HepG2 (cell line): ENCODE measurements at regions not wholly inside any gene's neighbourhood (a gene's known extent, or its start where the extent isn't known, plus 50 kb on each side); places are given as distances from the start of the nearest gene placed in this dataset.

Experiments
- ARHGAP35 ChIP-seq: sonication (generic); formaldehyde crosslinking; IDR thresholded peaks from 2 replicates; pipeline ENCODE4 v1.9.0; 2022; ENCODE audit warnings: mild to moderate bottlenecking, inconsistent platforms, moderate library complexity, missing genetic modification reagents, borderline replicate concordance
- DMAP1 ChIP-seq: IDR thresholded peaks from 2 replicates; pipeline ENCODE4 v1.6.1; 2016
- EED ChIP-seq: sonication (generic); formaldehyde crosslinking; IDR thresholded peaks from 2 replicates; pipeline ENCODE4 v1.5.0; 2020; ENCODE audit warnings: mild to moderate bottlenecking, missing genetic modification reagents
- IKZF5 ChIP-seq: IDR thresholded peaks from 2 replicates; pipeline ENCODE4 v1.6.1; 2018; ENCODE audit warnings: missing genetic modification reagents, mild to moderate bottlenecking, missing compliant biosample characterization
- IRX3 ChIP-seq: sonication (generic); formaldehyde crosslinking; IDR thresholded peaks from 2 replicates; pipeline ENCODE4 v1.8.1; 2023; ENCODE audit warnings: mild to moderate bottlenecking, low read depth, missing genetic modification reagents, borderline replicate concordance
- LCORL ChIP-seq, 2 experiments: fragments of 450-650 bp in 1 of 2; sonication (generic) in 1 of 2; formaldehyde crosslinking in 1 of 2; IDR thresholded peaks; 2 replicates each; pipeline versions ENCODE4 v1.5.0 to v1.6.1; 2017 to 2020; ENCODE audit warnings: antibody characterized with exemption in 1 of 2, missing genetic modification reagents in 1 of 2
- NCOA1 ChIP-seq: sonication (generic); formaldehyde crosslinking; IDR thresholded peaks from 2 replicates; pipeline ENCODE4 v1.9.0; 2021; ENCODE audit warnings: missing genetic modification reagents
- NFE2L2 ChIP-seq: fragments of 150-350 bp; IDR thresholded peaks from 2 replicates; pipeline ENCODE4 v1.6.1; 2014; ENCODE audit warnings: low read length
- NR2F1 ChIP-seq, 2 experiments: fragments of 450-650 bp in 1 of 2; formaldehyde crosslinking in 1 of 2; IDR thresholded peaks; 2 replicates each; pipeline versions ENCODE4 v1.5.0 to v1.6.1; 2016 to 2020; ENCODE audit warnings: mild to moderate bottlenecking in 1 of 2, missing compliant biosample characterization in 1 of 2, missing genetic modification reagents in 1 of 2, moderate library complexity in 1 of 2
- PHF21A ChIP-seq: sonication (generic); formaldehyde crosslinking; IDR thresholded peaks from 2 replicates; pipeline ENCODE4 v1.5.0; 2020; ENCODE audit warnings: mild to moderate bottlenecking, missing genetic modification reagents
- PHF8 ChIP-seq: sonication (generic); formaldehyde crosslinking; IDR thresholded peaks from 2 replicates; pipeline ENCODE4 v1.5.0; 2020; ENCODE audit warnings: missing genetic modification reagents
- PLRG1 ChIP-seq: fragments of 450-650 bp; conservative IDR thresholded peaks from 2 replicates; pipeline ENCODE4 v1.6.1; 2016
- RBFOX2 ChIP-seq: fragments of 200-400 bp; formaldehyde crosslinking; IDR thresholded peaks from 2 replicates; pipeline ENCODE4 v1.6.1; 2017; ENCODE audit warnings: low read depth, mild to moderate bottlenecking, low read length
- RFX3 ChIP-seq: IDR thresholded peaks from 2 replicates; pipeline ENCODE4 v1.6.1; 2016; ENCODE audit warnings: missing biosample characterization, missing genetic modification reagents
- SIN3A ChIP-seq: IDR thresholded peaks from 2 replicates; pipeline ENCODE4 v1.6.1; 2011; ENCODE audit warnings: low read depth, mild to moderate bottlenecking, control low read depth, low read length, borderline replicate concordance
- STAT6 ChIP-seq: sonication (generic); formaldehyde crosslinking; IDR thresholded peaks from 2 replicates; pipeline ENCODE4 v1.4.0; 2020; ENCODE audit warnings: missing genetic modification reagents, mild to moderate bottlenecking, borderline replicate concordance
- TBL1XR1 ChIP-seq: fragments of 150-350 bp; IDR thresholded peaks from 2 replicates; pipeline ENCODE4 v1.6.1; 2014; ENCODE audit warnings: borderline replicate concordance, low read length; ENCODE audit not compliant: partially characterized antibody
- ZBTB3 ChIP-seq: sonication (generic); formaldehyde crosslinking; IDR thresholded peaks from 2 replicates; pipeline ENCODE4 v1.4.0; 2020; ENCODE audit warnings: low read depth, mild to moderate bottlenecking, moderate library complexity, missing genetic modification reagents, borderline replicate concordance
- ZNF17 ChIP-seq: sonication (generic); formaldehyde crosslinking; IDR thresholded peaks from 2 replicates; pipeline ENCODE4 v1.5.0; 2020; ENCODE audit warnings: mild to moderate bottlenecking, missing genetic modification reagents
- ZNF235 ChIP-seq: sonication (generic); formaldehyde crosslinking; IDR thresholded peaks from 2 replicates; pipeline ENCODE4 v1.8.1; 2023; ENCODE audit warnings: mild to moderate bottlenecking, missing genetic modification reagents, borderline replicate concordance
- ZNF264 ChIP-seq: sonication (generic); formaldehyde crosslinking; IDR thresholded peaks from 2 replicates; pipeline ENCODE4 v1.4.0; 2020; ENCODE audit warnings: missing genetic modification reagents
- ZNF337 ChIP-seq: sonication (generic); formaldehyde crosslinking; IDR thresholded peaks from 2 replicates; pipeline ENCODE4 v1.5.1; 2020; ENCODE audit warnings: missing genetic modification reagents, low read depth, mild to moderate bottlenecking, borderline replicate concordance

GRCh38 chr6:137723273-137724017 is 143.6 kb upstream of the TNFAIP3 start (continued):
- TF ChIP-seq IRX3 (CRISPR knock-in tag), result 0 out of 2 replicates have a peak, but pooled peaks have one; percentile 11
- TF ChIP-seq ZNF264 (CRISPR knock-in tag), result peak; percentile 88
- TF ChIP-seq RBFOX2, result peak; percentile 45
- peak; percentile 78 for TF ChIP-seq TBL1XR1
- peak; percentile 89 for TF ChIP-seq PHF21A
- TF ChIP-seq ZNF17 (CRISPR knock-in tag), result 0 out of 2 replicates have a peak, but pooled peaks have one; percentile 29
- TF ChIP-seq NCOA1, result no peak; the same call in 1 of the 2 replicates
- TF ChIP-seq ARHGAP35 (CRISPR knock-in tag), result no peak
- no peak; the same call in 1 of the 2 replicates for TF ChIP-seq ZBTB3
- peak; percentile 82; the same call in 1 of the 2 replicates for TF ChIP-seq DMAP1
- no peak for TF ChIP-seq ZNF235 (CRISPR knock-in tag)
- TF ChIP-seq STAT6 (CRISPR knock-in tag), result peak; percentile 64
- TF ChIP-seq RFX3 (CRISPR knock-in tag), result no peak; the same call in 1 of the 2 replicates
- 0 out of 2 replicates have a peak, but pooled peaks have one; percentile 43 for TF ChIP-seq ZNF337 (CRISPR knock-in tag)
- TF ChIP-seq IKZF5 (CRISPR knock-in tag), result peak; percentile 85
- TF ChIP-seq EED (CRISPR knock-in tag), result no peak
- TF ChIP-seq SIN3A, result peak; percentile 29; the same call in 1 of the 2 replicates
- no peak for TF ChIP-seq PLRG1
- peak; percentile 90 to 93 for TF ChIP-seq NR2F1 (CRISPR knock-in tag; IDR thresholded peaks at IDR 0.05)
- no peak for TF ChIP-seq NFE2L2
- peak; percentile 63 for TF ChIP-seq PHF8
- TF ChIP-seq LCORL (IDR thresholded peaks at IDR 0.05), result peak; percentile 48; the same call in 1 of the 2 replicates
- TF ChIP-seq LCORL (CRISPR knock-in tag; IDR thresholded peaks at IDR 0.05), result peak; percentile 73; the same call in 1 of the 2 replicates
